IPS-18a (cell line): ENCODE measurements at regions not wholly inside any gene's neighbourhood (a gene's known extent, or its start where the extent isn't known, plus 50 kb on each side); places are given as distances from the start of the nearest gene placed in this dataset.

ENCODE experiments used
- H3K27ac ChIP-seq: one replicate; pipeline ENCODE4 v1.5.1; 2013; ENCODE audit warnings: low read length
- H3K27me3 ChIP-seq: one replicate; pipeline ENCODE4 v1.6.1; 2013; ENCODE audit warnings: mild to moderate bottlenecking, low read length; ENCODE audit not compliant: control insufficient read depth, insufficient read depth
- H3K36me3 ChIP-seq: one replicate; pipeline ENCODE4 v1.6.1; 2013; ENCODE audit warnings: low read depth, low read length; ENCODE audit not compliant: control insufficient read depth
- H3K4me1 ChIP-seq: one replicate; pipeline ENCODE4 v1.6.1; 2013; ENCODE audit warnings: low read depth, low read length; ENCODE audit not compliant: control insufficient read depth
- H3K4me3 ChIP-seq: one replicate; pipeline ENCODE4 v1.5.1; 2013; ENCODE audit warnings: low read length
- H3K9ac ChIP-seq: one replicate; pipeline ENCODE4 v1.6.1; 2013; ENCODE audit warnings: mild to moderate bottlenecking, low read length, moderate library complexity
- H3K9me3 ChIP-seq: one replicate; pipeline ENCODE4 v1.6.1; 2013; ENCODE audit warnings: low read depth, low read length; ENCODE audit not compliant: control insufficient read depth

DNA sequence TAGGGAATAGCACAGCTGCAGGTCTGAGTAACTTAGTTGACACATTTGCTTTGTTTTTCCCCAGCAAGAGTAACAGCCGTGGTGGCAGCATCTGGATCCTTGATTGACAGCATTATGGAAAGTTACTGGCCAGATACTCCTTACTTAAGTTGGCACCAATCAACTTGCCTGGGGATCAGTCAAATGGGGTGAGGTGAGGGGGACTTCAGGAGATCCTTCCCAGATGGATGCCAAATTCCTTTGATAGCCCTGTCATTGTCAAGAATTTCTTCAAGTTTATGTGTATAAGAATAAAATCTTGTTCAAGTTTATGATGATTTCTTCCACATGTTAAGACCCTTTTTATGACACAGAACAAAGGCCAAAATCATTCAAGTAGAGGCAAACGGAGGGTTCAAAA is 618.4 kb downstream of the SLC6A15 start:
- no peaks in the 10 kb centered on the region for H3K4me1 ChIP-seq
- H3K36me3 ChIP-seq: no peaks in the 10 kb centered on the region
- H3K9me3 ChIP-seq: no peaks in the 10 kb centered on the region
- H3K27me3 ChIP-seq: no peaks in the 10 kb centered on the region
- H3K9ac ChIP-seq: no peak overlapping the region
- H3K27ac ChIP-seq: no peak overlapping the region
- no peak overlapping the region for H3K4me3 ChIP-seq

DNA sequence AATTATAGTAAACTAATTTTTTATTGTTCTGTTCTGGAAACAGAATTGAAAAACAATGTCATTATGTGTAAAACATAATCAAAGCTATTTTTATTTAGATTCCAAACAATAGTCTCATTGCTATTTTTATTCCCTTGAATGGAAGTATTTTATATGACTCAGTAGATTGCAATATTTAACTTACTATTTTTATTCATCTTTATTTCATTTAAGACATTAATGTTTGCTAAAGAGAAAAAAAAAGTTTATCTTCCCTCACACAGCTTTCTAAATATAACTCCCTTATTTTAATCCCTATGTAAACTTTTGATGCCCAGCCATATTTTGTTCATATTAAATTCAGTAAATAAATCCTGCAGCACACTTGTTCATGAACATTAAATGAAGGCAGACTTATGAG is 622.4 kb downstream of the SLC6A15 start:
- Histone ChIP-seq H3K27me3 (no peaks in the 10 kb centered on the region), H3K27ac (no peak overlapping the region), H3K36me3 (no peaks in the 10 kb centered on the region), H3K9ac (no peak overlapping the region), H3K4me1 (no peaks in the 10 kb centered on the region), H3K4me3 (no peak overlapping the region), H3K9me3 (no peaks in the 10 kb centered on the region)

DNA sequence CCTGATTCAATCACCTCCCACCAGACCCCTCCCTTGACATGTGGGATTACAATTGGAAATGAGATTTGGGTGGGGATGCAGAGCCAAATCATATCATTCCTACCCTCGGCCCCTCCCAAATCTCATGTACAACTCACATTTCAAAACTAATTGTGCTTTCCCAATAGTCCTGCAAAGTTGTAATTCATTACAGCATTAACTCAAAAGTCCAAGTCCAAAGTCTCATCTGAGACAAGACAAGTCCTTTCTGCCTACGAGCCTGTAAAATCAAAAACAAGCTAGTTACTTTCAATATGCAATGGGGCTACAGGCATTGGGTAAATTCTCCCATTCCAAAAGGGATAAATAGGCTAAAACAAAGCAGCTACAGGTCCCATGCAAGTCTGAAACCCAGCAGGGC is 634.6 kb downstream of the SLC6A15 start:
- H3K4me1 ChIP-seq: no peaks in the 10 kb centered on the region
- H3K9ac ChIP-seq: no peak overlapping the region
- H3K9me3 ChIP-seq: no peaks in the 10 kb centered on the region
- no peaks in the 10 kb centered on the region for H3K27me3 ChIP-seq
- no peak overlapping the region for H3K4me3 ChIP-seq
- no peak overlapping the region for H3K27ac ChIP-seq
- no peaks in the 10 kb centered on the region for H3K36me3 ChIP-seq

DNA sequence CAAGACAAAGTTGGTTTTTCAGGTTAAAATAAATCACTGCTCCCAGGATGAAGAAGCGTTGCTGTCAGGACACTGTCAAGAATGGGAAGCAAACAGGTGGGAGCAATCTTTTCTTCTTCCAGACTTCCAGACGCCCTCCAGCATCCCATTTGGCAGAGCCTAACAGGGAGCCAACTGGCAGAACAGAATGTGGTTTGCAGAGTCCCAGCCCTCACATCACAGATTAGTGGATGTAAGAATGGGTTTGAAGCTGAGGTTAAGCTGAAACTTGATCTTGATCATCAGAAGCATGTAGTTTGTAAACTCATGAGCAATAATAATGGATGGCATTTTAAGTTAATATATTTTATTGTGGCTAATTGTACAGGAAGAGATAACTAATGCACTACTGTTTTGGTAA is 636.4 kb downstream of the SLC6A15 start:
- Histone ChIP-seq H3K4me1 (no peaks in the 10 kb centered on the region), H3K27ac (no peak overlapping the region), H3K9me3 (no peaks in the 10 kb centered on the region)

DNA sequence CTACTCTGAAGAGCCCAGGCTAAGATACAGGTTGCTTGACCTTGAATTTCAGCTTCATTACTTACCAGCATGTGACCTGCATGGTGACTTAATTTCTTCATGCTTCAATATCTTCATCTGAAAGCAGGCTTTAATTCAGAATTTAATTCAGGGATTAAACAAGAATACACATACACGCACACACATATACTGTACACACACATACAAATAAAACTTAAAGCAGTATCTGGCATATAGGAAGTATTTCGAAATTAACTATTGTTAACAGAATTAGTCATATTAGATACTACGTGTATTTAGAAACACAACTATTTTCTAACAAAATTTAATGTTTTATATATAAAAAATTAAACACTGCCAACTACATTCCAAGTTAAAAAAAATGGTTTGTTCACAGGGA is 640.3 kb downstream of the SLC6A15 start:
- peaks cover 8% of the 10 kb centered on the region for H3K4me1 ChIP-seq
- no peak overlapping the region for H3K9ac ChIP-seq
- H3K27me3 ChIP-seq: peaks cover 20% of the 10 kb centered on the region
- no peak overlapping the region for H3K27ac ChIP-seq
- H3K36me3 ChIP-seq: no peaks in the 10 kb centered on the region
- no peaks in the 10 kb centered on the region for H3K9me3 ChIP-seq
- no peak overlapping the region for H3K4me3 ChIP-seq

More for the DNA sequence above, 636.4 kb downstream of the SLC6A15 start:
- H3K9ac ChIP-seq: no peak overlapping the region
- no peaks in the 10 kb centered on the region for H3K27me3 ChIP-seq
- no peaks in the 10 kb centered on the region for H3K36me3 ChIP-seq
- no peak overlapping the region for H3K4me3 ChIP-seq

DNA sequence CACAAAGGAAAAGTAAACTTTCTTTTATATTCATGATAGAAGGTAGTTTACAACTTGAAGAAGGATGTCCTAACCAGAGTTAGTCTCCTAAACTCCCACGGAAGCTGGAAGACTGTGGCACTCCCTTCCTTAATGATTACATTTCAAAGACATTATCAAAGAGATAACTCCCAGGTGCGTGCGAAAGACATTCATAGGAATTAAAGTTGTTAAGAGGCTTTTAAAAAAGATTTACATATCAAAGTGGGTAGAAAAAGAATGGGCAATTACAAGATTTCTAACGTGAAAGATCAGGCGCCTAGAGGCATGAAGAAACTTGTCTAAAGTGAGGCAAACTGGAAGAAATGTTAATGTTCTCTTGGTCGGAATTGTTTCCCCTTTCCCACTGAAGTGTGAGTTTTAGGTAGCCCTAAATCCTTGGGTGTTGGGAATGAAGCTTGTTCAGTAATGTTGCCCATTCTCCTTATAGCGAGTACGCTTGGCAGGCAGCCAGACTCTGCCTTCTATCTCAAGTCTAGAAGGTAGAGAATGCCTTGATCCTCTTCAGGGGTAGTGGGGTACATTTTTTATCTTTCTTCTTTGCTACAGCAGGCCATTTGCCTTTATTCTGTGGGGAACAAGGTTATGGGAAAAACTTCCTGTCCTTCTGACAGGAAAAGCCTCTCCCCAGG is 642.0 kb downstream of the SLC6A15 start:
- Histone ChIP-seq H3K36me3 (no peaks in the 10 kb centered on the region), H3K4me3 (no peak overlapping the region), H3K27me3 (peaks cover 20% of the 10 kb centered on the region), H3K9me3 (no peaks in the 10 kb centered on the region), H3K4me1 (peaks cover 8% of the 10 kb centered on the region), H3K9ac (no peak overlapping the region), H3K27ac (no peak overlapping the region)

DNA sequence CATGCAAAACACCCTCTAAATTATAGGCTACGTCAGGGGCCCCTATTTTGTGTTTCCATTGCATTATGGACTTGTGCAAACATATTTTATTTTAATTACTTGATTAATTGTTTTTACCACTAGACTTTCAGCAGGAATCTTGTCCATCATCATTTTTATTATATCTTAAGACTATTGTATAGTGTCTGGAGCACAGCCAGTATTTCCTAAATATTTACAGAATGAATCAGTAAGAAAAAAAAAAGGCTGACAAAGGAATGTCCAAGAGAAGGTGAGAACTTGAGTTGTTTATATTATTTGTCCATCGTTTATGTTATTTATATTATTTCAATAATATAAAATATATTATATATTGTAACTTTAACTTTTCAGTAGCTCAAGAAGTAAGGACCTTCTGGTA is 664.7 kb downstream of the SLC6A15 start:
- Histone ChIP-seq H3K9me3 (no peaks in the 10 kb centered on the region), H3K9ac (no peak overlapping the region), H3K36me3 (no peaks in the 10 kb centered on the region), H3K4me3 (no peak overlapping the region), H3K4me1 (no peaks in the 10 kb centered on the region), H3K27me3 (no peaks in the 10 kb centered on the region), H3K27ac (no peak overlapping the region)

DNA sequence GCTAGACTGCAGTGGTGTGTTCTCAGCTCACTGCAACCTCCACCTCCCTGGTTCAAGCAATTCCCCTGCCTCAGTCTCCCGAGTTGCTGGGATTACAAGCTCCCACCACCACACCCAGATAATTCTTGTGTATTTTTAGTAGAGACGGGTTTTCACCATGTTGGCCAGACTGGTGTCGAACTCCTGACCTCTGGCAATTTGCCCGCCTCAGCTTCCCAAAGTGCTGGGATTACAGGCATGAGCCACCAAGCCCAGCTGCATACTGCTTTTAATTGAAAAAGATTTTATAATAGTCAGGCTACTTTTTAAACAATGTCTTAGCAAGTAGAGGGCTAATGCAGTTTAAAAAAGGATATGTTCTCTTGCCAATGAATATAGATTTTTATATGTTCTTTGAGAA is 668.9 kb downstream of the SLC6A15 start:
- H3K27ac ChIP-seq: no peak overlapping the region
- no peaks in the 10 kb centered on the region for H3K36me3 ChIP-seq
- H3K4me3 ChIP-seq: no peak overlapping the region
- H3K9me3 ChIP-seq: no peaks in the 10 kb centered on the region
- H3K9ac ChIP-seq: no peak overlapping the region
- no peaks in the 10 kb centered on the region for H3K27me3 ChIP-seq
- no peaks in the 10 kb centered on the region for H3K4me1 ChIP-seq

DNA sequence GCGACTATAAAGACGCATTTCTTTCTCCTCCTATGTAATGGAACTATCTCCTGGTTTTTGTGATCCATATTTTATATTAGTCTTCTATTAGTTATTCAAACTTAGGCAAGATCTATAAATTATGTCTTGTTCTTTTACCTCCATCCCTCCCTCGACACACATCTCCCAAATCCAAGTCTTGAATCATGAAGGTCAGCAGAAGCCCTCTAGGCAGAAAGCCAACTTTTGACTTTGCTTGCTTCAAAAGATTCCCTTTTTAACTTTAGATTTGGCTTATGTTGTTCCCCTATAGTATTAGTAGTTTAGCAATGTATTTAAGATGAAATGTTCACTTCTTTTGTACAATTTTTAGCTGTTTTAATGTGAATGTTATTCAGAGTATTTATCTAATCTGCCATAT is 689.8 kb downstream of the SLC6A15 start:
- Histone ChIP-seq H3K27ac (no peak overlapping the region), H3K4me1 (no peaks in the 10 kb centered on the region), H3K4me3 (no peak overlapping the region), H3K9ac (no peak overlapping the region), H3K36me3 (no peaks in the 10 kb centered on the region), H3K27me3 (no peaks in the 10 kb centered on the region), H3K9me3 (no peaks in the 10 kb centered on the region)

DNA sequence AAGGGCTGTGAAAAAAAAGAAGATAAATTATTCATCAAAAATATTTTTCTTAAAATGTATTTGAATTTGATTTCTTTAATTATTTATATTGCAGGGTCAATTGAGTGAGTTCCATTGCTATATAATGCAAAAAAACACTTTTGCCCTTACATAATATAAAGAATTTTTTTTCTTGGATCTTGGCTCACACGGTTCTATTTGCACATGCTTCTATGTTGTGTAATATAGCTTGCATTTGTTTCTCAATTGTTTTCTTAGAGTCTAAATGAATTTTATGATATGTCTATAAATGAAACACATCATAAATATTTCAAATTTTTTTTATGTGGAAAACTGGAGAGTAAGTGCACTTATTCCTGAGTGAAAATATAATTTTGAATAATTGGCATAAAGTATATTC is 694.2 kb downstream of the SLC6A15 start:
- H3K36me3 ChIP-seq: no peaks in the 10 kb centered on the region

DNA sequence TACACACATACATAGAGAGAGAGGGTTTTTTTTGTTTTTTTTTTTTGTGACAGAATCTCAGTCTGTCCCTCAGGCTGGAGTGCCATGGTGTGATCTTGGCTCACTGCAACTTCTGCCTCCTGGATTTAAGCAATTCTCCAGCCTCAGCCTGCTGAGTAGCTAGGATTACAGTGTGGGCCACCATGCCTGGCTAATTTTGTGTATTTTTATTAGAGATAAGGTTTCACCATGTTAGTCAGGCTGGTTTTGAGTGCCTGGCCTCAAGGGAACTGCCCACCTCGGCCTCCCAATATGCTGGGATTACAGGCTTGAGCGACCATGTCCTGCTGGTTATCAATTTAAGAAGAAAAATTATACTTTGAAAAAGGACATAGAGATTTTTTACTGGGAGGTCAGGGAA is 710.6 kb downstream of the SLC6A15 start:
- Histone ChIP-seq H3K9ac (no peak overlapping the region), H3K27me3 (no peaks in the 10 kb centered on the region), H3K4me1 (no peaks in the 10 kb centered on the region), H3K9me3 (no peaks in the 10 kb centered on the region), H3K36me3 (no peaks in the 10 kb centered on the region), H3K27ac (no peak overlapping the region), H3K4me3 (no peak overlapping the region)

More for the DNA sequence above, 694.2 kb downstream of the SLC6A15 start:
- Histone ChIP-seq H3K9me3 (no peaks in the 10 kb centered on the region), H3K27me3 (no peaks in the 10 kb centered on the region), H3K4me1 (no peaks in the 10 kb centered on the region), H3K27ac (no peak overlapping the region), H3K9ac (no peak overlapping the region), H3K4me3 (no peak overlapping the region)

DNA sequence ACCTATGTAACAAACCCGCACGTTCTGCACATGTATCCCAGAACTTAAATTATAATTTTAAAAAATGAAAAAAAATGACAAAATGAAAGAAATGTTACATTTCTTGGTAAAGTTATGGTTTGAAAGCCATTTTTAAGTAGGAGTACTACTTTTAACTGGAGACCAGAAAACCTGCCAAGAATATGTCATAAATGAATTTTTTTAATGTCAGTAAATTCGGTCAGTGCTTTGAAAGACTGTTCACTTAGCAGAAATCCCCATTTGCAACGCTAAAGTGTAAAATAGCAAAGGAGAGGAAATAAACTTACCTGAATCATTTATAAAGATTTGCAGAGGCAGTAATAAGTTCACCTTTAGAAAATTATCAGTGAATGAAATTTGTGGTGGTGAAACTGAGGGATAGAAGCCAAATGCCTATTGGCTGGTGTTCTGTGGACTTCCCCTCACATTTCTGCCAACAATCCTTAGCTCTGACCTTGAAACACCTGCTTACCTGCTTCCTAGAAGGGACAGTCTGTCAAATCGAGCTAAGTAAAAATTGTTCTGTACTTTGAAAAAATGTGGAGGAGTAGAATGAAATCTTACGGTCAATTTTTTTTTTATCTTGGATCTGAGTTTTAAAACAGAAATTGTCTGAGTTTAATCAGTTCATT is 714.2 kb downstream of the SLC6A15 start:
- Histone ChIP-seq H3K9me3 (no peaks in the 10 kb centered on the region), H3K4me1 (no peaks in the 10 kb centered on the region)

More for the DNA sequence above, 714.2 kb downstream of the SLC6A15 start:
- no peak overlapping the region for H3K9ac ChIP-seq
- H3K36me3 ChIP-seq: no peaks in the 10 kb centered on the region
- H3K27ac ChIP-seq: no peak overlapping the region
- no peaks in the 10 kb centered on the region for H3K27me3 ChIP-seq
- H3K4me3 ChIP-seq: no peak overlapping the region
